Astrocyte of the cerebellum (primary cell): ENCODE measurements at regions not wholly inside any gene's neighbourhood (a gene's known extent, or its start where the extent isn't known, plus 50 kb on each side); places are given as distances from the start of the nearest gene placed in this dataset.
"Not testable (repeated sequence)": the region's sequence is repeated elsewhere in the genome, so short reads cannot be mapped to it uniquely, and the experiment has no call there.

Experiments used
- DNase-seq: peaks from one replicate; pipeline ENCODE4 v3.0.0-alpha.2; 2011; ENCODE audit warnings: low read depth
- H3K4me3 ChIP-seq: 2 replicates; pipeline ENCODE4 v1.5.1; 2011; ENCODE audit warnings: mild to moderate bottlenecking, low read depth, low read length, moderate library complexity
- in situ Hi-C: cut with HindIII; loops from 2 replicates; pipeline ENCODE4 v1.10.0; 2017; ENCODE audit warnings: low sequenced_read_pairs
- TF ChIP-seq, protein P1 (sequence below): IDR thresholded peaks from 2 replicates; pipeline ENCODE4 v1.5.1; 2012; ENCODE audit warnings: low read length, low read depth, moderate library complexity, mild to moderate bottlenecking; ENCODE audit errors: missing control alignments

DNA sequence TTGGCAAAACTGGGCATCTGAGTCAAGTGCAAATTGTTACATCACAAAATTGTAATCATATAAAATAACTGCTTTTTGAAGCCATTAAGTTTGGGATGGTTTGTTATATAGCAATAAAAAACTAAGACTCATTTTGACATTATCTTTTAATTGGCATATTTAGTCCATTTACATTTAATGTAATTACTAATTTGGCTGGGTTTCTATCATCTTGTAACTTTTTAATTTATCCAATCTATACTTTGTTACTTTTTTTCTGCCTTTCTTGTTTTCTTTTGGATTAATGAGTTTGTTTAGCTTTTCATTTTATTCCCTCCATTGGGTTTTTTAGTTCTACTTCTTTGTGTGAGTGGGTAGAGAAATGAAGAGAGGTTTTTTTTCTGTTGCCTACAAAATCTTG, 76.3 kb downstream of the DRAM2 start:
- H3K4me3 ChIP-seq, result no peak overlapping the region
- in situ Hi-C loops, result no loop called here
- no peak for DNase-seq
- TF ChIP-seq, protein P1, sequence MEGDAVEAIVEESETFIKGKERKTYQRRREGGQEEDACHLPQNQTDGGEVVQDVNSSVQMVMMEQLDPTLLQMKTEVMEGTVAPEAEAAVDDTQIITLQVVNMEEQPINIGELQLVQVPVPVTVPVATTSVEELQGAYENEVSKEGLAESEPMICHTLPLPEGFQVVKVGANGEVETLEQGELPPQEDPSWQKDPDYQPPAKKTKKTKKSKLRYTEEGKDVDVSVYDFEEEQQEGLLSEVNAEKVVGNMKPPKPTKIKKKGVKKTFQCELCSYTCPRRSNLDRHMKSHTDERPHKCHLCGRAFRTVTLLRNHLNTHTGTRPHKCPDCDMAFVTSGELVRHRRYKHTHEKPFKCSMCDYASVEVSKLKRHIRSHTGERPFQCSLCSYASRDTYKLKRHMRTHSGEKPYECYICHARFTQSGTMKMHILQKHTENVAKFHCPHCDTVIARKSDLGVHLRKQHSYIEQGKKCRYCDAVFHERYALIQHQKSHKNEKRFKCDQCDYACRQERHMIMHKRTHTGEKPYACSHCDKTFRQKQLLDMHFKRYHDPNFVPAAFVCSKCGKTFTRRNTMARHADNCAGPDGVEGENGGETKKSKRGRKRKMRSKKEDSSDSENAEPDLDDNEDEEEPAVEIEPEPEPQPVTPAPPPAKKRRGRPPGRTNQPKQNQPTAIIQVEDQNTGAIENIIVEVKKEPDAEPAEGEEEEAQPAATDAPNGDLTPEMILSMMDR, result no peak

DNA sequence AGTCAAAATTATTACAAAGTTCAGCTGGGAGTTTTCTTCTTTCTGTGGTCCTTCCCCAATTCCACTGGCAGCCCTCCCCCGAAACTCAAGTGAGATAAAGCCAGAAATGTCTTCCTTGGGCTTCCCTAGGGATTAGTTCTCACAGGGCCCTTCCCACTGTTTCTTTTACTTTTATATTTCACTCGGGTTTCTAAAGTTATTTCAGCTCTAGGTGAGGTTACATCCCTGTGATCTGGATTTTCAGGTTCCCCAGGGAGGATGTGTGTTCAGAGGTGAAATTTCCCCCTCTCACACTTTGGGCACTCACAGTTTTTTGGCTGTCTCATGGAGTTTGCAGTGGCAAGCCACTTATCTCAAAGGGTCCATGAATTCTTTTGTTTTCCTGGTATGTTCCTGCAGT, 77.3 kb downstream of the DRAM2 start:
- in situ Hi-C loops, result no loop called here
- H3K4me3 ChIP-seq, result no peak overlapping the region
- no peak for DNase-seq
- TF ChIP-seq, protein P1, result no peak

DNA sequence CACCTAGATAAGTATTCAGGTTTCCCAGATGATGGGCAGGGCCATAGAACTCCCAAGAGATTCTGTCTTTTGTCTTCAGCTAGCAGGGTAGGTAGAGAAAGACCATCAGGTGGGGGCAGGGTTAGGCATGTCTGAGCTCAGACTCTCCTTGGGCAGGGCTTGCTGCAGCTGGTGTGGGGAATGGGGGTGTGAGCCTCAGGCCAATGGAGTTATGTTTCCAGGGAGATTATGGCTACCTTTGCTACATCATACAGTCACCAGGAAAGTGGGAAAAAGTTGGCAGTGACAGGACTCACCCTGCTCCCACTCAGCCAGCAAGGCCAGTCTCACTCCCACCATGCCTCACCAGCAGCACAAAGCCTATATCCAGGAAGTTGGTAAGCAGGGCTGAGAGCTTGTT, 77.8 kb downstream of the DRAM2 start:
- in situ Hi-C loops, result no loop called here
- H3K4me3 ChIP-seq, result no peak overlapping the region
- DNase-seq, result no peak
- TF ChIP-seq, protein P1, result no peak

DNA sequence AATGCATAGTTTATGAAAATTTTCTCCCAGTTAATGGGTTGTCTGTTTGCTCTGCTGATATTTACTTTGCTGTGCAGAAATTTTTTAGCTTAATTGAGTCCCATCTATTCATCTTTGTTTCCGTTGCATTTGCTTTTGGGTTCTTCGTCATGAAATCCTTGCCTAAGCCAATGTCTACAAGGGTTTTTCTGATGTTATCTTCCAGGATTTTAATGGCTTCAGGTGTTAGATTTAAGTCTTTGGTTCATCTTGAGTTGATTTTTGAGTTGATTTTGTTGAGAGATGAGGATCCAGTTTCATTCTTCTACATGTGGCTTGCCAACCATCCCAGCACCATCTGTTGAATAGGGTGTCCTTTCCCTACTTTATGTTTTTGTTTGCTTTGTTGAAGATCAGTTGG, 85.2 kb downstream of the DRAM2 start:
- in situ Hi-C loops, result no loop called here
- H3K4me3 ChIP-seq, result no peak overlapping the region
- no peak for DNase-seq
- TF ChIP-seq, protein P1, result no peak

DNA sequence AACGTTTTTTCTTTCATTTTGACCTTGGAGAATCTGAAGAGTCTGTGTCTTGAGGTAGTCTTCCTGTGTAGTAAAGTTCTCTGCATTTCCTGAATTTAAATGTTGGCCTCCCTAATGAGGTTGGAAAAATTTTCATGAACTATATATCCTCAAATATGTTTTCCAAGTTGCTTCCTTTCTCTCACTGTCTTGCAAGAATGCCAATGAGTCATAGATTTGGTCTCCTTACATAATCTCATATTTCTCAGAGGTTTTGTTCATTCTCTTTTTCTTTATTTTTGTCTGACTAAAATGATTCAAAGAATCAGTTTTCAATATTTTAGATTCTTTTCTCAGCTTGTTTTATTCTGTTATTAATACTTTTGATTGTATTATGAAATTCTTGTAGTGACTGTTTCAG, 87.6 kb downstream of the DRAM2 start:
- no peak for DNase-seq
- TF ChIP-seq, protein P1, result no peak
- in situ Hi-C loops, result no loop called here
- H3K4me3 ChIP-seq, result no peak overlapping the region

DNA sequence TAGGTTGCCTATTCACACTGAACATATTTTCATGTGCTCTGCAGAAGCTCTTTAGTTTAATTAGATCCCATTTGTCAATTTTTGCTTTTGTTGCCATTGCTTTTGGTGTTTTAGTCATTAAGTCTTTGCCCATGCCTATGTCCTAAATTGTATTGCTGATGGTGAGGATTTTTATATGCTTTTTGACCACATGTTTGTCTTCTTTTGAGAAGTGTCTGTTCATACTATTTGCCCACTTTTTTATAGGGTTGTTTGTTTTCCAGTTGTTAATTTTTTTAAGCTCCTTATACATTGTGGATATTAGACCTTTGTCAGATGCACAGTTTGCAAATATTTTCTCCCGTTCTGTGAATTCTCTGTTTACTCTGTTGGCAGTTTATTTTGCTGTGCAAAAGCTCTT, 84.5 kb upstream of the LRIF1 start:
- H3K4me3 ChIP-seq, in situ Hi-C loops, DNase-seq: not testable (repeated sequence)

DNA sequence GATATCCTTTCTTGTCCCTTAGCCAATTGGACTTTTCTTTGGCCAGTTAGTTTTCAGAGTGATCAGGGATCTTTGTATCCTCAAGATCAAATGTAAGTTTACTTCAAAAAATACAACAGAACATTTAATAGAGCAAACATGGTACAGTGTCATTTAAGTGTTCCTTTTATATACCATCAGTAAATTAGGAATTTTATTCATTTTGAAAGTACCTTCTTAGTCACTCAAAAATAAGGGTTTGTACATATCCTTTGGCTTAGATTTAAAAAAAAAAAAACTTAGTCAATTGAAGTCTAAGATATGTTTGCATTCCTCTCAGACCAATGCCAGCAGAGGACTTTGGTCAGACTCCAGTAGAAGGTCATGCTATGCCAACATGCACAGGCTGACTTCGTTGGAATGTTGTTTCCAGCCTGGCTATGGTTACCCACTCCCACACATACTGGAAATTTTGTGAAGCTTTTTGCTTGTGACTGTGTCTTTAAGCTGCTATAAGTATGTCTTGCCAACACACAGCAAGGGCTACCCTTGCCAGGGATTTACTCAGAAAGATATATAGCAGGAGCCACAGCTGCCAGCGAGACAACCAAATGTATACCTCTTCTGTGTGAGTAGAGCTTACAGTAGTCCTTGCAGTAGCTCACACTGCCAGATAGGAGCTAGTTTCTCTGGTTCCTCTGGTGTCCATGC, 81.5 kb upstream of the LRIF1 start:
- TF ChIP-seq, protein P1, result no peak
- in situ Hi-C loops, result no loop called here
- DNase-seq, result no peak
- H3K4me3 ChIP-seq, result no peak overlapping the region
